ENCODE measurements at regions not wholly inside any gene's neighbourhood (a gene's known extent, or its start where the extent isn't known, plus 50 kb on each side); places are given as distances from the start of the nearest gene placed in this dataset.
"Not testable (repeated sequence)": the region's sequence is repeated elsewhere in the genome, so short reads cannot be mapped to it uniquely, and the experiment has no call there.

DNA sequence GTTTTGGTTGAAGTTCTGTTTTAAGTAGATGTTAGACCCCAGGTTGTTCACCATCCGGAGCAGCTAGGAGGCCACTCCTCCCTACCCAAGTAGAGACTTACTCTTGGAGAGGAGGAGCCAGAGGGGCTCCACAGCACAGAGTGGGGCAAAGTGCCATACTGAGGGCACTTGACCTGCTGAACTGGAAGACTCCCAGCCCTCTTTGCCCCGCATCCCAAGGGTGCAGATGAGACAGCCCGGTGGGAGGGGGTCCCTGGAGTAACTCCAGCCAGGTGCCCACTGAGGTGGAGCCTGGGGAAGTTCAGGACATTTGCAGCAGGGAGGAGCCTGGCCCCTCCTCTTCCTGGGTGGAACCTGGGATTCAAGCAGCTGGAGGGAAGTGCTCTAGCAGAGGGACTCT is 102.1 kb upstream of the GPR6 start:
- no peak overlapping the region for H3K4me2 ChIP-seq
- no peak overlapping the region for H3K9ac ChIP-seq
- H3K79me2 ChIP-seq (ENCODE audit: insufficient read depth, low read depth), result no peaks in the 10 kb centered on the region
- H3K4me1 ChIP-seq (ENCODE audit: low read depth, poor library complexity, severe bottlenecking), result no peaks in the 10 kb centered on the region
- TF ChIP-seq, protein P1, sequence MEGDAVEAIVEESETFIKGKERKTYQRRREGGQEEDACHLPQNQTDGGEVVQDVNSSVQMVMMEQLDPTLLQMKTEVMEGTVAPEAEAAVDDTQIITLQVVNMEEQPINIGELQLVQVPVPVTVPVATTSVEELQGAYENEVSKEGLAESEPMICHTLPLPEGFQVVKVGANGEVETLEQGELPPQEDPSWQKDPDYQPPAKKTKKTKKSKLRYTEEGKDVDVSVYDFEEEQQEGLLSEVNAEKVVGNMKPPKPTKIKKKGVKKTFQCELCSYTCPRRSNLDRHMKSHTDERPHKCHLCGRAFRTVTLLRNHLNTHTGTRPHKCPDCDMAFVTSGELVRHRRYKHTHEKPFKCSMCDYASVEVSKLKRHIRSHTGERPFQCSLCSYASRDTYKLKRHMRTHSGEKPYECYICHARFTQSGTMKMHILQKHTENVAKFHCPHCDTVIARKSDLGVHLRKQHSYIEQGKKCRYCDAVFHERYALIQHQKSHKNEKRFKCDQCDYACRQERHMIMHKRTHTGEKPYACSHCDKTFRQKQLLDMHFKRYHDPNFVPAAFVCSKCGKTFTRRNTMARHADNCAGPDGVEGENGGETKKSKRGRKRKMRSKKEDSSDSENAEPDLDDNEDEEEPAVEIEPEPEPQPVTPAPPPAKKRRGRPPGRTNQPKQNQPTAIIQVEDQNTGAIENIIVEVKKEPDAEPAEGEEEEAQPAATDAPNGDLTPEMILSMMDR (conservative IDR thresholded peaks at IDR 0.05; ENCODE audit: low read depth, low read length), result no peak
- no peak overlapping the region for H2AFZ ChIP-seq (ENCODE audit: low read depth)
- no peaks in the 10 kb centered on the region for H3K27me3 ChIP-seq (ENCODE audit: insufficient read depth, low read depth)
- no peak overlapping the region for H3K4me3 ChIP-seq (IDR thresholded peaks at IDR 0.05; ENCODE audit: insufficient read depth, low read depth, low read length)
- H3K27ac ChIP-seq, result no peak overlapping the region
- H4K20me1 ChIP-seq (ENCODE audit: insufficient read depth), result no peaks in the 10 kb centered on the region
- H3K36me3 ChIP-seq (ENCODE audit: insufficient read depth), result no peaks in the 10 kb centered on the region

DNA sequence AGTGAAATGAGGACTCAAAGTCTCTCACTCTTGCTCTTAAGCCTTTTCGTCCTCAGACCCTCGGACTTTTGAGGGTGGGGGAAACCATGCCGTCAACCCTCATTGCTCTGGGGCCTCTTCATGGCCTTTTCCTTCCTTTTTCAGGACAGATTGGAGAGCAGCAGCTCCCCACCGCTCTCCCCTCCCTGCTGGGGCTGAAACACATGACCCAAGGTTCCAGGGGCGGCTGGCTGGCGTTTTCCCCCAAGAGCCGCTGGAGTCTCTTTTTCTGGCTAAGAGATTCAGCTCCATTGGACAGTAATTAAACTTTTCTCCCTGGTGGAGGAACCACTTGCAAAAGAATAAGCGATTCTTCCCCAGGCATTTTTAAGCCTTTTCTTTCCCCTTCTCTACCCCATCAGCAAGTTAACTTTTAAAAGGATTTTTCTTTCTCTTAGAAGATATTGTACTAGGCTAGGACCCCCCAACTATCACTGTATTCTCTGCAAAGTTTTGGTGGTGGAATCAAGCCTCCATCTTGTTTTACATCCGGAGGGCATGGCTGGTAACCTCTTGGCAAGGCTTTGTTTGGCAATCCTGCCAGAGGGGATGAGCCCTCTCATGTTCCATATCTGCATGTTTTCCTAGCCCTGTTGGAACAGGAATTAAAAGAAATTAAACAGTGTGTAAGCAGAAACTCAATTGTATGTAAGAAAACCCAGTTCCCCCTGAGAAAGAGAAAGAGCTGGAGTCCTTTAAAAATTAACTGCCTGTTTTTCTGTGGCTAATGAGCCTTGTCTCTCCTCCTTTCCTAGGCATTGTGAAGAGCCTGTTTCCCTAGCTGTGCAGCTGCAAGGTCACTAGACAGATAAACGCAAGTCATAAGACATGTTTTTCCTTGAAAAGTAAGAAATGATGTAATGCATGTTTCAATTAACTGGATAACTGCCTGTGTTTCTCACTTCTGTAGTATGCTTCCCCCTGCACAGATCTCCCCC is 100.8 kb upstream of the GPR6 start:
- H3K4me2 ChIP-seq, result no peak overlapping the region
- TF ChIP-seq, protein P1 (conservative IDR thresholded peaks at IDR 0.05; ENCODE audit: low read depth, low read length), result no peak
- H3K4me3 ChIP-seq (IDR thresholded peaks at IDR 0.05; ENCODE audit: insufficient read depth, low read depth, low read length), result no peak overlapping the region
- H3K9ac ChIP-seq, result no peak overlapping the region
- H3K36me3 ChIP-seq (ENCODE audit: insufficient read depth), result no peaks in the 10 kb centered on the region
- no peak overlapping the region for H2AFZ ChIP-seq (ENCODE audit: low read depth)
- no peaks in the 10 kb centered on the region for H4K20me1 ChIP-seq (ENCODE audit: insufficient read depth)
- no peaks in the 10 kb centered on the region for H3K27me3 ChIP-seq (ENCODE audit: insufficient read depth, low read depth)
- H3K27ac ChIP-seq, result no peak overlapping the region
- H3K4me1 ChIP-seq (ENCODE audit: low read depth, poor library complexity, severe bottlenecking), result no peaks in the 10 kb centered on the region
- H3K79me2 ChIP-seq (ENCODE audit: insufficient read depth, low read depth), result no peaks in the 10 kb centered on the region

DNA sequence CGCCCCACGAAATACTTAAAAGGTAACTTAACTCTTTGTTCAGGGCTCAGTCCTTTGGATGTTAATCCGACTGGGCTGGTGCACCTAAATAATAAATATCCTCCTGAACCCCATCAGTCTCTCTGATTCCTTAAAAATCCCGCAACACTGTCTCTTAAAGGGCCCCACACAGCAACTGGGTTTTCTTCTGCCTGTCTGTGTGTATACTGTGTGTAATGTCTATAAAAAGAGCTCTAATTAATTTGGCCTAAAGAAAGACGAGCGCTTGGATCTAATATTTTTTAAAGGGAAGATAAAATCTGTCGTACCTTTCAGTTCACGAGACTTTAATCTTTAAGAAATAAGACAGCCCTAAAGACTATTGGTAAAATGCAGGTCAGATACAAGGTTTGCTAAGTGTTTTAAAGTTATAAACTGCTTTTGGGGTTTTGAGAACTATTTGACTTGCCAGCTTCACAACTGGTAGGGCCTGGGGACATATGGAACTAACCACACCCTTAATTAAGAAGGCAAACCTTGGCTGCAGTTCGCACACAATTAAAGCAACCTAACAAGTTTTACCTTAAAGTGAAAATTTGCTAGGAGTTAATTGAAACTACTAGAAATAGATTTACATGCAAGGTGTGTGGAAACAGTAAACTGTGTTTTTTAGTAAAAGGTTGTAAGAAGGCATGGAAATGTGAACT is 100.0 kb upstream of the GPR6 start:
- not testable (repeated sequence) for H3K4me1 ChIP-seq (ENCODE audit: low read depth, poor library complexity, severe bottlenecking); H3K27ac ChIP-seq; H4K20me1 ChIP-seq (ENCODE audit: insufficient read depth); H3K9ac ChIP-seq; H2AFZ ChIP-seq (ENCODE audit: low read depth); H3K4me3 ChIP-seq (IDR thresholded peaks at IDR 0.05; ENCODE audit: insufficient read depth, low read depth, low read length); H3K36me3 ChIP-seq (ENCODE audit: insufficient read depth); H3K27me3 ChIP-seq (ENCODE audit: insufficient read depth, low read depth); H3K79me2 ChIP-seq (ENCODE audit: insufficient read depth, low read depth); H3K4me2 ChIP-seq

- H3K4me1 ChIP-seq (ENCODE audit: low read depth, poor library complexity, severe bottlenecking); H3K9ac ChIP-seq; H3K79me2 ChIP-seq (ENCODE audit: insufficient read depth, low read depth); H4K20me1 ChIP-seq (ENCODE audit: insufficient read depth); H3K36me3 ChIP-seq (ENCODE audit: insufficient read depth); H3K27ac ChIP-seq; H3K4me2 ChIP-seq; H3K4me3 ChIP-seq (IDR thresholded peaks at IDR 0.05; ENCODE audit: insufficient read depth, low read depth, low read length); H3K27me3 ChIP-seq (ENCODE audit: insufficient read depth, low read depth); H2AFZ ChIP-seq (ENCODE audit: low read depth): not testable (repeated sequence)
Observed at GRCh38 chr6:109879081-109879480, 99.0 kb upstream of the GPR6 start.

DNA sequence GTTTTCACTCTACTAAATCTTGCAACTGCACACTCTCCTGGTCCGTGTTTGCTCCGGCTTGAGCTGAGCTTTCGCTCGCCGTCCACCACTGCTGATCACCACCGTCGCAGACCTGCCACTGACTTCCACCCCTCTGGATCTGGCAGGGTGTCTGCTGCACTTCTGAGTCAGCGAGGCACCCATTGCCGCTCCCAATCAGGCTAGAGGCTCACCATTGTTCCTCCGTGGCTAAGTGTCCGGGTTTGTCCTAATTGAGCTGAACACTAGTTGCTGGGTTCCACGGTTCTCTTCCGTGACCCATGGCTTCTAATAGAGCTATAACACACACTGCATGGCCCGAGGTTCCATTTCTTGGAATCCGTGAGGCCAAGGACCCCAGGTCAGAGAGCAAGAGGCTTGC is 98.6 kb upstream of the GPR6 start:
- Histone ChIP-seq H3K4me2 (no peak overlapping the region), H3K9ac (no peak overlapping the region), H3K27ac (no peak overlapping the region), H3K36me3 (ENCODE audit: insufficient read depth) (no peaks in the 10 kb centered on the region), H4K20me1 (ENCODE audit: insufficient read depth) (no peaks in the 10 kb centered on the region), H2AFZ (ENCODE audit: low read depth) (no peak overlapping the region), H3K4me1 (ENCODE audit: low read depth, poor library complexity, severe bottlenecking) (no peaks in the 10 kb centered on the region), H3K27me3 (ENCODE audit: insufficient read depth, low read depth) (no peaks in the 10 kb centered on the region), H3K79me2 (ENCODE audit: insufficient read depth, low read depth) (no peaks in the 10 kb centered on the region), H3K4me3 (IDR thresholded peaks at IDR 0.05; ENCODE audit: insufficient read depth, low read depth, low read length) (no peak overlapping the region)
- TF ChIP-seq, protein P1 (conservative IDR thresholded peaks at IDR 0.05; ENCODE audit: low read depth, low read length), result no peak

- not testable (repeated sequence) for H3K4me2 ChIP-seq; H3K4me1 ChIP-seq (ENCODE audit: low read depth, poor library complexity, severe bottlenecking); H3K27ac ChIP-seq; H3K27me3 ChIP-seq (ENCODE audit: insufficient read depth, low read depth); H3K79me2 ChIP-seq (ENCODE audit: insufficient read depth, low read depth); H3K4me3 ChIP-seq (IDR thresholded peaks at IDR 0.05; ENCODE audit: insufficient read depth, low read depth, low read length); H2AFZ ChIP-seq (ENCODE audit: low read depth); H3K36me3 ChIP-seq (ENCODE audit: insufficient read depth); H3K9ac ChIP-seq; H4K20me1 ChIP-seq (ENCODE audit: insufficient read depth)
Observed at GRCh38 chr6:109881069-109881468, 97.0 kb upstream of the GPR6 start.

DNA sequence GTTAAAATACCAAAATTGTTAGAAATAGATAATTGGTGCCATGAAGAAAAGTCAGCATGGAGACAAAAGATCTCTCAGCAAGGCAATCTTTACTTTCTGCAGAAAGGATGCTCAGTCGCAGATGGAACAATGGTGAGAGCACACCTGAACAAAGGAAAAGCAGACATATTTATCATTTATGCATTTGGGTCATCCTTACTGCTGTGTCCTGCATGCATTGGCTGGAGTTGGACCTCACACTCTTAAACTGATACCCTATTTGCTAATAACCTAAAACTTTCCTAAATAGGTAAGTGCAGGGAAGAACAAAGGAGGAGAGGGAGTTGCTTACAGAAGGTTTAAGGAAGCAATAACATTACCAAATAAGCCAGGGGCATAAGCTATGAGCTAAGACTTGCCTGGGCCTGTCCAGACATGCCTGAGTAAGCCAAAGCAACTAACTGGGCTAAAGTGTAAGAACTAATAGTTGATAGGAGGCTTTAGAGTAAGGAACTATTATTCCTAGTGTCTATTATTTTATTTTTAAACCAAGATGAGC is 96.1 kb upstream of the GPR6 start:
- not testable (repeated sequence) for H3K4me3 ChIP-seq (IDR thresholded peaks at IDR 0.05; ENCODE audit: insufficient read depth, low read depth, low read length); H3K36me3 ChIP-seq (ENCODE audit: insufficient read depth); H2AFZ ChIP-seq (ENCODE audit: low read depth); H4K20me1 ChIP-seq (ENCODE audit: insufficient read depth); H3K27ac ChIP-seq; H3K4me2 ChIP-seq; H3K4me1 ChIP-seq (ENCODE audit: low read depth, poor library complexity, severe bottlenecking); H3K79me2 ChIP-seq (ENCODE audit: insufficient read depth, low read depth); H3K27me3 ChIP-seq (ENCODE audit: insufficient read depth, low read depth); H3K9ac ChIP-seq
